Psoas muscle (tissue), 7 donors: ENCODE measurements at regions not wholly inside any gene's neighbourhood (a gene's known extent, or its start where the extent isn't known, plus 50 kb on each side); places are given as distances from the start of the nearest gene placed in this dataset.

Experiments
- ATAC-seq, 4 donors: fragments of 200-7000 bp; cut with Tn5 transposase; one replicate each; pipeline ENCODE4 v1.9.1; 2020; ENCODE audit warnings: moderate library complexity in 3 of 4, mild to moderate bottlenecking in 2 of 4
- DNase-seq, 2 donors: peaks; one replicate each; pipeline ENCODE4 v3.0.0-alpha.2; 2020
- H3K27ac ChIP-seq: fragments of 200-600 bp; one replicate; pipeline ENCODE4 v1.8.0; 2022
- H3K27me3 ChIP-seq, 3 donors: fragments of 200-600 bp in 1 of 3; one replicate each; pipeline versions ENCODE4 v1.6.1 to v1.8.0; 2013 to 2022; ENCODE audit warnings: low read length in 2 of 3, mild to moderate bottlenecking in 2 of 3, moderate library complexity in 1 of 3; ENCODE audit not compliant: insufficient read depth in 3 of 3
- H3K36me3 ChIP-seq, 2 donors: fragments of 200-600 bp in 1 of 2; one replicate each; pipeline versions ENCODE4 v1.6.1 to v1.8.0; 2013 to 2022; ENCODE audit warnings: low read depth in 1 of 2, mild to moderate bottlenecking in 1 of 2, moderate library complexity in 1 of 2; ENCODE audit not compliant: insufficient read depth in 1 of 2
- H3K4me1 ChIP-seq: fragments of 200-600 bp; one replicate; pipeline ENCODE4 v1.8.0; 2022
- H3K4me3 ChIP-seq: fragments of 200-600 bp; one replicate; pipeline ENCODE4 v1.8.0; 2022; ENCODE audit warnings: mild to moderate bottlenecking
- H3K9me3 ChIP-seq: fragments of 200-600 bp; one replicate; pipeline ENCODE4 v1.8.0; 2022
- WGBS, 3 donors: extraction: QIAGEN DNeasy Blood & Tissue Kit; methylation state at CpG; one replicate each; pipeline versions ENCODE4 v1.1.6 to v1.1.7; 2013; 5-methylcytosine and 5-hydroxymethylcytosine counted together
- intact Hi-C, 2 donors: fragments of 100-400 bp; cut with DNase I; formaldehyde crosslinking; loops; one replicate each; pipeline versions ENCODE4 v1.11.0 to v1.14.2; 2022
- TF ChIP-seq, protein P1 (sequence below): fragments of 200-600 bp; IDR thresholded peaks from one replicate; pipeline ENCODE4 v1.8.0; 2022; ENCODE audit warnings: antibody characterized with exemption
- donor health status: healthy with polysubstance abuse.
- donor health status: DM: no; HTN: no; CAD: no; lungs with moderate emphysema.
- donor health status: Bipolar disorder and iron deficiency.
- donor health status: healthy.
- donor health status: DM: yes; HTN: yes; CAD: no.
- donor health status: DM: no; HTN: no; CAD: no.
- donor health status: DM: yes; HTN: yes; CAD: no.

DNA sequence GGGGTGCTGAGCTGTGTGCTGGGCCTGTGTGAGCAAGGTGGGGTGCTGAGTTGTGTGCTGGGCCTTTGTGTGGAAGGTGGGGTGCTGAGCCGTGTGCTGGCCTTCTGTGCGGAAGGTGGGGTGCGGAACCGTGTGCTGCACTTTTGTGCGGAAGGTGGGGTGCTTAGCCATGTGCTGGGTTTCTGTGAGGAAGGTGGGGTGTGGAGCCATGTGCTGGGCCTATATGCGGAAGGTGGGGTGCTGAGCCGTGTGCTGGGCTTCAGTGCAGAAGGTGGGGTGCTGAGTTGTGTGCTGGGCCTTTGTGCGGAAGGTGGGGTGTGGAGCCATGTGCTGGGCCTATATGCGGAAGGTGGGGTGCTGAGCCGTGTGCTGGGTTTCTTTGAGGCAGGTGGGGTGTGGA lies 555.4 kb upstream of the EEF2KMT start:
- 90 to 93% (median 92%) methylated on average over 10 of the region's 10 CpGs for WGBS, 3 donors
- no peak overlapping the region for H3K4me3 ChIP-seq
- no peaks in the 10 kb centered on the region for H3K36me3 ChIP-seq
- H3K4me1 ChIP-seq: no peaks in the 10 kb centered on the region
- H3K27me3 ChIP-seq: no peaks in the 10 kb centered on the region
- no peak for ATAC-seq
- no peaks in the 10 kb centered on the region for H3K9me3 ChIP-seq
- no peak overlapping the region for H3K27ac ChIP-seq
- intact Hi-C loops: no loop called here
- no peak for DNase-seq
- TF ChIP-seq, protein P1, sequence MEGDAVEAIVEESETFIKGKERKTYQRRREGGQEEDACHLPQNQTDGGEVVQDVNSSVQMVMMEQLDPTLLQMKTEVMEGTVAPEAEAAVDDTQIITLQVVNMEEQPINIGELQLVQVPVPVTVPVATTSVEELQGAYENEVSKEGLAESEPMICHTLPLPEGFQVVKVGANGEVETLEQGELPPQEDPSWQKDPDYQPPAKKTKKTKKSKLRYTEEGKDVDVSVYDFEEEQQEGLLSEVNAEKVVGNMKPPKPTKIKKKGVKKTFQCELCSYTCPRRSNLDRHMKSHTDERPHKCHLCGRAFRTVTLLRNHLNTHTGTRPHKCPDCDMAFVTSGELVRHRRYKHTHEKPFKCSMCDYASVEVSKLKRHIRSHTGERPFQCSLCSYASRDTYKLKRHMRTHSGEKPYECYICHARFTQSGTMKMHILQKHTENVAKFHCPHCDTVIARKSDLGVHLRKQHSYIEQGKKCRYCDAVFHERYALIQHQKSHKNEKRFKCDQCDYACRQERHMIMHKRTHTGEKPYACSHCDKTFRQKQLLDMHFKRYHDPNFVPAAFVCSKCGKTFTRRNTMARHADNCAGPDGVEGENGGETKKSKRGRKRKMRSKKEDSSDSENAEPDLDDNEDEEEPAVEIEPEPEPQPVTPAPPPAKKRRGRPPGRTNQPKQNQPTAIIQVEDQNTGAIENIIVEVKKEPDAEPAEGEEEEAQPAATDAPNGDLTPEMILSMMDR: no peak

DNA sequence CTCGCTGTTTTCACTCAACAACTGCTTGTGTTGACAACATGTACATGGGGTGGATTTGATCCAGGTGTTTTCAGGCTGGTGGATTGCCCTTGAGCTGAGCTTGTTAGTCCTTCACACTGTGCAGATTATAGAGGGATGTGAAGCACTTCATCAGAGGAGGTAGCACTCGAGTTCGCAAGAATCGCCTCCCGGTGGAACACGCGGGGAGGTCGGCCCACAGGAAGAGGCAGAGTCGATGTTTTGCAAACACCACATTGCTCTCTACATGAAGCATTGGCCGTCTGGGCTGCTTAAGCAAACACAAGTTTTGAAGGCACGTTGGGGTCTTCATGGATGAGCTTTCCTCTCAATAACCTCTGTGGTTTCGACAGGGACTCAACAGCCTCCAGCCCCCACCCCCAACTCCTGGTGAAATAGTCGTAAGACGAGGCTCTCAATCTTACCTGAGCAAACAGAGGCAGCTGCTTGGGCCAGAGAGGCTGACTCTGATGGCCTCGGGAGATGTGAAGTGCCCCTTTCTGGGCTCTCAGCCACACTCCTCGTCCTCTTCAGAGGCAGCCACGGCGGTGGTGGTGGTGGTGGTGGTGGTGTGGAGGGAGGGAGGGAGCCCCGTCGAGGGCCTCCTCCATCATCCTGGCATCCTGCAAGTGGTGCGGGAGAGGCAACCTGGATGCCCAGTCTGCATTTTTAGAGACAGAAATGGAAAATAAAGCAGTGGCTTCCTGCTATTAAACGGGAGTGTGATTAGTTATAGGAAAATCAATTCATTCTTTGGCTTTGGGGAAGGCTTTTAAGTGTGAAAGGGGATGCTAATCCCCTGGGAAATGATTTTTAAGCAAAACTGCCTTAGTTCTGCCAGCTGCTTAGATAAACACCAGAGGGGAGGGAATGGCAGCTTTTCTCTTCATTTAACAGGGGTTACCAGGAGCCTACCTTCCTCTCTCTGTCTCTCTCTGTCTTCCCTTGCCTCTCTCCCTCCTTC lies 552.5 kb upstream of the EEF2KMT start:
- DNase-seq: no peak
- no peaks in the 10 kb centered on the region for H3K27me3 ChIP-seq
- intact Hi-C loops: no loop called here

DNA sequence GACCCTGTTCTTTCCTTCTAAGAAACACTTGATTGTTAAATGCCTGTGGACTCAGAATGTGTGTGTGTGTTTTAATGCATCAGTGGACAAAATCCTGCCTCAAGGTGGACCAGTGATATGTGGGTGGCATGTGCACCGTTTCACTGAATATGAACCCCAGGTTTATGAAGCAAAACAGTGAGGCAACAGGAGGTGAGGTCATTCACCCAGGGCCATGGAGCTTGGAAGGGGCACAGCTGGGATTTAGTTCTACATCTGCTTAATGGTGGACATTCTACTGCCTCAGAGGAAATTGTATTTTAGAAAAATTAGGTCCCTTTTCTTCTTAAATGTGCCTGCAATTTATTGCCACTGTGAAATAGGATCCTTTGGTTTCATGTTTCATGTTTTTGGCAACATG lies 549.5 kb upstream of the EEF2KMT start:
- Histone ChIP-seq H3K27me3 (no peaks in the 10 kb centered on the region), H3K4me3 (no peak overlapping the region), H3K36me3 (no peaks in the 10 kb centered on the region), H3K9me3 (no peaks in the 10 kb centered on the region), H3K4me1 (no peaks in the 10 kb centered on the region), H3K27ac (no peak overlapping the region)
- WGBS, 3 donors: 11 to 37% (median 30%) methylated on average over 1 of the region's 1 CpG
- TF ChIP-seq, protein P1: no peak
- DNase-seq (no peak), ATAC-seq (no peak)
- intact Hi-C loops: no loop called here

More for the DNA sequence above, 552.5 kb upstream of the EEF2KMT start:
- Histone ChIP-seq H3K36me3 (no peaks in the 10 kb centered on the region), H3K9me3 (no peaks in the 10 kb centered on the region), H3K4me3 (no peak overlapping the region), H3K27ac (no peak overlapping the region), H3K4me1 (no peaks in the 10 kb centered on the region)
- 39 to 46% (median 45%) methylated on average over 19 to 22 of the region's 22 CpGs for WGBS, 3 donors
- no peak for ATAC-seq
- TF ChIP-seq, protein P1: no peak

DNA sequence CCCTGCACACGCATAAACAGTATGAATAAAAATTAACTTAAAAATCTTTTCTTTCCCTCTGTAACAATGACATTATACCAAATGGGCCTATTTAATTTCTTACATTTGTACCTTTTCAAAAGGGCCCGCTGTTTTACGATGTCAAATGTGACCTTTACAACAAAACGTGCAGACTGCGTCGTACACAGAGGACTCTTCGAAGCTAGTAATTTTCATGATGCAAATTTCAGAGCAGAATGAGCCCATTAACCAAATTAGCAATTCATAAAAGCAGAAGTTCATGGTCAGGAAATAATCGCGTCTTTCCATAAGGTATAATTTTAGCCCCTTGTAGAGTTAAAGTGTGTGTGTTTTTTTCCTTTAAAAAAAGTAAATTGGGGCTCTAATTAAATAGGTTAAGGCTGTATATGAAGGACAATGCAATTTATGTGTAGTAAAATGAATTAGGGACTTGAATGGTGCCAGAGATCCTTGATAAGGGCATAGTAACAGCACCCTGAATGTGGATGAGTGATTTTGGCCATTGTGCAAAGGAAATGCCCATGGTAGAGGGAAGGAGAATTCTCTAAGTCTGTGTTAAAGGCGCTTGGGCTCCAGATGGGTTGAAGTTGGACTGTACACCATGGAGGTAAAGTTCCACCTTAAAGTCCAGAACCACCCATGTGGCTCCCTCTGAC lies 546.4 kb upstream of the EEF2KMT start:
- DNase-seq (no peak), ATAC-seq (no peak)
- H3K36me3 ChIP-seq: no peaks in the 10 kb centered on the region
- 84 to 87% (median 87%) methylated on average over 10 of the region's 10 CpGs for WGBS, 3 donors
- no peaks in the 10 kb centered on the region for H3K27me3 ChIP-seq
- H3K4me3 ChIP-seq: no peak overlapping the region
- H3K9me3 ChIP-seq: no peaks in the 10 kb centered on the region
- TF ChIP-seq, protein P1: no peak
- no peaks in the 10 kb centered on the region for H3K4me1 ChIP-seq
- intact Hi-C loops: no loop called here
- no peak overlapping the region for H3K27ac ChIP-seq
